Naive B cell (primary cell): ENCODE measurements at regions not wholly inside any gene's neighbourhood (a gene's known extent, or its start where the extent isn't known, plus 50 kb on each side); places are given as distances from the start of the nearest gene placed in this dataset.

Source experiments
- ATAC-seq, 2 donors: fragments of 150-1000 bp; cut with Tn5 transposase; 2 replicates each; pipeline ENCODE4 v1.10.0; 2021; ENCODE audit warnings: low read depth in 2 of 2, mild to moderate bottlenecking in 2 of 2, moderate library complexity in 2 of 2
- DNase-seq: peaks from one replicate; pipeline ENCODE4 v3.0.0; 2022
- H3K27ac Mint-ChIP-seq, 6 donors: one replicate each; pipeline ENCODE4 v1.8.0; 2020 to 2022; ENCODE audit warnings: mild to moderate bottlenecking in 6 of 6, mixed read lengths in 6 of 6, moderate library complexity in 5 of 6, inconsistent platforms in 2 of 6
- H3K27me3 Mint-ChIP-seq, 3 donors: one replicate each; pipeline ENCODE4 v1.8.0; 2021 to 2022; ENCODE audit warnings: mixed read lengths in 3 of 3, mild to moderate bottlenecking in 1 of 3
- H3K36me3 Mint-ChIP-seq, 2 donors: one replicate each; pipeline ENCODE4 v1.8.0; 2020 to 2022; ENCODE audit warnings: mixed read lengths in 2 of 2, inconsistent platforms in 1 of 2, mild to moderate bottlenecking in 1 of 2
- H3K4me1 Mint-ChIP-seq, 3 donors: one replicate each; pipeline ENCODE4 v1.8.0; 2020 to 2022; ENCODE audit warnings: mixed read lengths in 3 of 3, inconsistent platforms in 1 of 3, mild to moderate bottlenecking in 1 of 3, moderate library complexity in 1 of 3
- H3K4me3 Mint-ChIP-seq, 8 donors: one replicate each; pipeline ENCODE4 v1.8.0; 2020 to 2022; ENCODE audit warnings: mild to moderate bottlenecking in 8 of 8, mixed read lengths in 8 of 8, moderate library complexity in 8 of 8, inconsistent platforms in 2 of 8
- H3K9me3 Mint-ChIP-seq, 7 donors: one replicate each; pipeline ENCODE4 v1.8.0; 2020 to 2022; ENCODE audit warnings: mixed read lengths in 7 of 7, mild to moderate bottlenecking in 5 of 7, inconsistent platforms in 2 of 7, moderate library complexity in 1 of 7

- H3K4me3 Mint-ChIP-seq: no peak overlapping the region
- DNase-seq: no peak
- peaks cover 0 to 21% (median 9%) of the 10 kb centered on the region in 3 donors for H3K27me3 Mint-ChIP-seq
- H3K4me1 Mint-ChIP-seq: no peaks in the 10 kb centered on the region
- peaks cover 0 to 6% of the 10 kb centered on the region in 2 donors for H3K36me3 Mint-ChIP-seq
- no peak overlapping the region for H3K27ac Mint-ChIP-seq
- no peak for ATAC-seq
- H3K9me3 Mint-ChIP-seq: peaks cover 2 to 14% (median 4%) of the 10 kb centered on the region in 7 donors
Observed at GRCh38 chr22:49035818-49036457, 791.7 kb downstream of the BRD1 start.

DNA sequence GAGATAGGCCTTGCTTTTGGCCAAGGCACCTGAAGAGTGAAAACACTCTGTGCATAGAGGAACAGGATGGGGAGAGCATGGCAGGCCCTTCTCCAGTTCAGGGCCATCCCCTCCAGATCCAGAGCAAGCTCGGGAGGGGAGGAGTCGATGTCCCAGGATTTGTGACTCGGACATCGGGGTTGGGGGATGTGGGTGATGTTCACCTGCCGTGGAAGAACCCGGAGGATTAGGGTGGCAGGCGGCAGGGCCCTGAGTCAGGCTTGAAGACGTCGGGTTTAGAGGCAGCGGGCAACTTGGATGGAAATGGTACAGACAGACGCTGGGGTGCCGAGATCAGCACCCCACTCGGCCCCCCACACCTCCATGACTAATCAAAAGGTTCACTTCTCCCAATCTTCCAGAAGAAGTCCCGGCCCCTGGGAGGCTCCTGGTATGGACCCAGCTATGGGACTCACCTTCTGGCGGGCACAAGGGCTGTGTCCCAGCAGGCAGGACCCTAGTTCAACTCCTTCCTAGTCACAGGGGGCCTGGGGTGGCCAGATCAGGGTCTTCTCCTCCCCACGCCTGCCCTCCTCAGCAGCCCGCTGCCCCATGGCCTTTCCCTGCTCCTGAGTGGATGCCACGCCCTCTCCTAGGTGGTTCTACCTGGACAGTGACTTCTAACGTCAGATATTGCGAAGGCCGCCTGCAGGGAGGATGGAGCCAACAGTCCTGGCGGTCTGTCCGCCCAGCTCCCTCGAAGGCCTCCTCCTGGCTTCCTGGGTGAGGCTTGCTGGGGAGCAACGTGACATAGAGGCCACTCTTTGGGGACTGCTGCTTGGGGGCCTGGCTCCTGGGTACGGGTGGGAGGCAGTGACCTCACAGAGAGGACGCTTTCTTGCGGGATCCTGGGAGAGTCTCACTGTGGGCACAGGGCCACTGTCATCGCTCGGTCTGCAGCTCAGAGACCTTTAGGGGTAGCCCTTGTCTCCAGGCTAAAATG lies 792.5 kb downstream of the BRD1 start:
- Mint-ChIP-seq H3K4me1 (no peaks in the 10 kb centered on the region), H3K27ac (no peak overlapping the region), H3K36me3 (peaks cover 0 to 6% of the 10 kb centered on the region in 2 donors), H3K4me3 (no peak overlapping the region), H3K9me3 (peaks cover 2 to 14% (median 4%) of the 10 kb centered on the region in 7 donors), H3K27me3 (peaks cover 0 to 17% (median 2%) of the 10 kb centered on the region in 3 donors)
- ATAC-seq (no peak), DNase-seq (no peak)

DNA sequence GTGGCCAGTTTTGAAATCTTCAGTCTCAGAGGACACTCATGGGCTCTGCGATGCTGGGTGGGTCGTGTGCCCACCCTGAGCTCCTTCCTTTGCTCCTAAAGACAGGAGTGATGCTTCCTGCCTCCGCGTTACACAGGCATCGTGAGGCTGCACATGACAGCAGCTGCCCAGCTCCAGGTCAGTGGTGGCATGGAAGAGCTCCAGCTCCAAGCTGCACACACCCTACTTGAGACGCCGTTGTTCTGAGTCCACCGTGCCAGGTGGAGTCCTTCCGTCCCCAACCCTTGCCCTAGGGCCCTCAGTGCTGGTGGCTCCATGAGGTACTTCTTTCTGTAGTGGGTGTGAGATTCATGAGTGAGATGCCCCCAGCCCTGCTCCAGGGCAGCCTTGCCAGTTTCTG lies 794.1 kb downstream of the BRD1 start:
- Mint-ChIP-seq H3K4me3 (no peak overlapping the region), H3K27me3 (peaks cover 0 to 15% (median 0%) of the 10 kb centered on the region in 3 donors), H3K9me3 (peaks cover 2 to 14% (median 4%) of the 10 kb centered on the region in 7 donors), H3K36me3 (peaks cover 0 to 6% of the 10 kb centered on the region in 2 donors), H3K4me1 (peaks cover 0 to 3% (median 0%) of the 10 kb centered on the region in 3 donors), H3K27ac (no peak overlapping the region)
- ATAC-seq (no peak), DNase-seq (no peak)

DNA sequence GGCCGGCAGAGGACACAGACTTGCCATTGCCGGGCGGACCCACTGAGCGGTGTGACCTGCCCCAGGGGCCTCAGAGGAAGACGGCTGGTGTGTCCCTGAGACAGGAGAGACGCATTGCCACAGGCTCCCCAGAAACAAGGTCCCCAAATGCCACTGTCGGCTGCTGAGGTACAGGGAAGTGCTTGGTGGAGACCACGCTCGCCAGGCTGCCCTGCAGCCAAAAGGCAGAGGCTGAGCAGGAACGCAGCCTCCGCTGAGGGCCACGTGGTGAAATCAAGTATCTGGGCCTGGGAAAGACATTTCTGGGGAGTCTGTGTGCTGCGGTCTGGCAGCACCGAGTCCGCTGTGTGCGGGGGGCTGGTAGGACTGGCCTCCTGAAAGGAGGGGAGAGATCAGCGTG lies 794.9 kb downstream of the BRD1 start:
- Mint-ChIP-seq H3K9me3 (peaks cover 1 to 12% (median 4%) of the 10 kb centered on the region in 7 donors), H3K4me1 (peaks cover 0 to 4% (median 0%) of the 10 kb centered on the region in 3 donors), H3K27me3 (peaks cover 0 to 15% (median under 1%) of the 10 kb centered on the region in 3 donors), H3K4me3 (no peak overlapping the region), H3K36me3 (peaks cover 0 to 6% of the 10 kb centered on the region in 2 donors), H3K27ac (no peak overlapping the region)
- ATAC-seq: no peak
- DNase-seq: no peak

- ATAC-seq: no peak
- Mint-ChIP-seq H3K27ac (no peak overlapping the region), H3K27me3 (peaks cover 0 to 15% (median 9%) of the 10 kb centered on the region in 3 donors), H3K4me1 (peaks cover 0 to 8% (median 0%) of the 10 kb centered on the region in 3 donors), H3K36me3 (peaks cover 0 to 3% of the 10 kb centered on the region in 2 donors), H3K9me3 (peaks cover 0 to 8% (median 2%) of the 10 kb centered on the region in 7 donors), H3K4me3 (no peak overlapping the region)
- no peak for DNase-seq
Observed at GRCh38 chr22:49031746-49032330, 795.8 kb downstream of the BRD1 start.

GRCh38 chr22:49028111-49028510 lies 799.6 kb downstream of the BRD1 start:
- peaks cover 0 to 4% (median 0%) of the 10 kb centered on the region in 7 donors for H3K9me3 Mint-ChIP-seq
- H3K27ac Mint-ChIP-seq: no peak overlapping the region
- no peak overlapping the region for H3K4me3 Mint-ChIP-seq
- peaks cover 0 to 8% (median 0%) of the 10 kb centered on the region in 3 donors for H3K4me1 Mint-ChIP-seq
- DNase-seq (no peak), ATAC-seq (no peak)
- peaks cover 0 to 20% (median 9%) of the 10 kb centered on the region in 3 donors for H3K27me3 Mint-ChIP-seq
- no peaks in the 10 kb centered on the region for H3K36me3 Mint-ChIP-seq

- peaks cover 0 to 4% (median 0%) of the 10 kb centered on the region in 7 donors for H3K9me3 Mint-ChIP-seq
- H3K4me1 Mint-ChIP-seq: peaks cover 0 to 8% (median 0%) of the 10 kb centered on the region in 3 donors
- H3K36me3 Mint-ChIP-seq: no peaks in the 10 kb centered on the region
- no peak overlapping the region for H3K4me3 Mint-ChIP-seq
- no peak for ATAC-seq
- DNase-seq: no peak
- peaks cover 0 to 20% (median 9%) of the 10 kb centered on the region in 3 donors for H3K27me3 Mint-ChIP-seq
- H3K27ac Mint-ChIP-seq: no peak overlapping the region
Observed at GRCh38 chr22:49027368-49027670, 800.4 kb downstream of the BRD1 start.

DNA sequence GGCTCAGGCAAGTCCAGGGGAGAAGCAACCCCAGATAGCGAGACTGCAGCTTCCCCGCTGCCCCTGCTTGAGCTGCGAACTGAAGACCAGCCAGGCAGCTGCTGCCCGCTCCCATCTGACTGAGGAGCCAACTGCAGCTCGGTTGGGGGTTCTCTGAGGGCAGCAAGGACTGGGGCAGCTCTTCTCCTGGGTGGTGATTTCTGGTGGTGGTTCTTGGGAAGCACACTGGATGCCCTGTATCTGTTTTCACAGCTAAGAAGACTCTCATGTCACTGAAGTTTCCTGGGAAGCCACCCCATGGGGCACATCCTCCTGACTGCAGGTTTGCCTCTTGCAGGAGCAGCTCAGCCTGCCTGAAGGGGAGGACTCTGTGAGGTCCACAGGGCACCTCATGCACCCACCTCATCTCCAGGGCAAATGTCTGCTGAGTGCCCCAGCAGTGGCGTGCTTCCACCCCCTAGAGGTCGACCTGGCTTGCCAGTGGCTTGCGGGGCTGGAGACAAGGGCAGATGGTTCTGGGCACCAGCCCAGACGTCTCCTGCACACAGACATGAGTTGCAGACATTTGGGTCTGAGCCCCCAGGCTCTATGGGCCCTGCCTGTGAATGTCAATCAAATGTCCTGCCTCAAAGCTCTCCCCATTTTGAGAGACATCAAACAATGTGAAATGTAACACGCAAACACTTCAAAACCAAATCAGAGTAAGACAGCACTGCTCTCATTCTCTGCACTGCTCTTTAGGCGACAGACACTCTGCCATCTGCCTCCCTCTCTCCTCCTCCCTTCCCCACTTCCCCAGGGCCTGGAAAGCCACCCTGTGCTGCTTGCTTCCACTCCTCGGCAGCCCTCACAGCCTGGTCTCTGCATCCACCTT lies 800.9 kb downstream of the BRD1 start:
- no peaks in the 10 kb centered on the region for H3K36me3 Mint-ChIP-seq
- H3K4me3 Mint-ChIP-seq: no peak overlapping the region
- ATAC-seq (no peak), DNase-seq (no peak)
- H3K4me1 Mint-ChIP-seq: peaks cover 0 to 8% (median 0%) of the 10 kb centered on the region in 3 donors
- H3K27me3 Mint-ChIP-seq: peaks cover 0 to 15% (median 9%) of the 10 kb centered on the region in 3 donors
- no peak overlapping the region for H3K27ac Mint-ChIP-seq
- H3K9me3 Mint-ChIP-seq: peaks cover 0 to 4% (median 0%) of the 10 kb centered on the region in 7 donors

- no peak for DNase-seq
- H3K4me1 Mint-ChIP-seq: peaks cover 0 to 8% (median 0%) of the 10 kb centered on the region in 3 donors
- no peaks in the 10 kb centered on the region for H3K36me3 Mint-ChIP-seq
- no peak overlapping the region for H3K27ac Mint-ChIP-seq
- peaks cover 0 to 4% (median 0%) of the 10 kb centered on the region in 7 donors for H3K9me3 Mint-ChIP-seq
- H3K27me3 Mint-ChIP-seq: peaks cover 0 to 10% (median 9%) of the 10 kb centered on the region in 3 donors
- H3K4me3 Mint-ChIP-seq: no peak overlapping the region
- no peak for ATAC-seq
Observed at GRCh38 chr22:49025791-49026493, 801.7 kb downstream of the BRD1 start.

DNA sequence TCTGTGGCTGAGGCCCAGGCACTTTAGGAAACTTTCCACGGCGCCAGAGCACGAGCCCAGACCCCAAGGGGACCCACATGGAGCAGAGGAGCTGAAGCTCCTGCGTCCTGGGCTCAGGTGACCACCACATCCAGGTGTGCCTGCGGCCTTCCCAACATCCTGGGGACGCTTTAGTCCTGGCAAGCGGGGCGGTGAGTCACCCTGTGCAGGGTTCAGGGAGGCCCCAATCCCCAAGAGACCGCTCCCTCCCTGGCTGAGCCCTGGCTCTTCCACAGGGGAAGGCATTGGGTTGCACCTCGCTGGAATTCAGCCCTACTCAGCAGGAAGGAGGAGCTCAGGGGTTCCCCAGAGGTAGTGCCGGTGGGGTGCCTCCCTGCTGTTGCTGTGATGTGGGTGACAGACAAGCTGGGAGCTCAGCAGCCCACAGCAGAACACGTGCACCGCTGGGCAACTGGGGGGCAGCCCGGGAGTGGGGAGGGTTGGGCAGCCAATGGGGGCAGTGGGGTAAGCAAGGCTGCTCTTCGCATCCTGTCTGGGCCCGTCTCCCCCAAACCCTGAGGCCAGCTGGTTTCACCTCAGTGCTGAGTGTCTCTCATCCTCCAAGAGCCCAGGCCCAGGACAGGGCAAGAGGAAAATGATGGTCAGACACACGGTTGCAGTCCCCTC lies 802.8 kb downstream of the BRD1 start:
- no peaks in the 10 kb centered on the region for H3K36me3 Mint-ChIP-seq
- no peak for DNase-seq
- H3K4me3 Mint-ChIP-seq: no peak overlapping the region
- H3K27ac Mint-ChIP-seq: no peak overlapping the region
- H3K4me1 Mint-ChIP-seq: peaks cover 0 to 8% (median 0%) of the 10 kb centered on the region in 3 donors
- H3K9me3 Mint-ChIP-seq: peaks cover 0 to 4% (median 0%) of the 10 kb centered on the region in 7 donors
- no peak for ATAC-seq
- H3K27me3 Mint-ChIP-seq: peaks cover 0 to 9% (median 9%) of the 10 kb centered on the region in 3 donors

DNA sequence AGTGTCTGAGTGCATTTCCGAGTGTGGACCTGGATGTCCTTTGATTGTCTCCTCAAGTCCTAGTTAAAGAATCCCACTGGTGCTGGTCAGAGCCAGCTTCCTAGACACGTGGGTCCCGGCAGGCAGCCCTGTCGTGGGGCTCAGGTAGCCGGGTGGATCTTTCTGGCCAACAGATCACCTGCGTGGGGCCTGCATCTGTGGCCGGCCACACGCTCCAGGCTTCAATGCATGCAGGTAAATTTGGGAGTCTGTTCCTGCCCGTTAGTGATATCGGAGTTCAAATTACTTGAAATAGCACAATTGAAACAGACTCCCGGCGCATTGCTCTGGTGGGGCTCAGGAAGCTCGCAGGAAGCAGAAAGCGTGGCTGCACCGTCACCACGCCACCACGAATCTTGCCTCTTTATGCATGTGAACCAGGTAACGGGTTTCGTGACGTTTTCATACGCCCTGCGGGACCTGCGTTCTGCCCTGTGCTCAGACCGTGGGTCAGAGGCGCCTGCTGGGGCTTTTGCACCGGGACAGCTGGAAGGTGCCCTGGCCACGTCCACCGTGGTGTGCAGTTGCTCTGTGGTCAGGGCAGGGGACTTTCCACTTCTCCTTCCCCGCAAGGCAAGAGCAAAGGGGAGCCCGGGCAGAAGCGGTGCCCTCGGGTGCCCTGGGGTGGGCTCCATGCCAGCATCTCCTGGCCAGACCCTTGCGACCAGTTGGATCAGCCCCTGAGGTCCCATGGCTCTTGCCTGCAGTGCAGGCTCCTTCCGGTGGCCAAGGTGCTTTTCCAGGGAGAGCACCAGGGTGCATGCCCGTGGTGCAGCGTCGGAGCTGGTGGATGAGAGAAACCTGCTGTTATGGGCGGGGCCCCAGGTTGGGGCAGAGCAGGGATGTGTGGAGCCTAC lies 803.5 kb downstream of the BRD1 start:
- ATAC-seq: no peak

More for the DNA sequence above, 803.5 kb downstream of the BRD1 start:
- Mint-ChIP-seq H3K4me3 (no peak overlapping the region), H3K36me3 (no peaks in the 10 kb centered on the region), H3K4me1 (peaks cover 0 to 8% (median 0%) of the 10 kb centered on the region in 3 donors), H3K9me3 (peaks cover 0 to 4% (median 0%) of the 10 kb centered on the region in 7 donors), H3K27me3 (peaks cover 0 to 9% (median 4%) of the 10 kb centered on the region in 3 donors), H3K27ac (no peak overlapping the region)
- DNase-seq: no peak
